HEK293 (cell line): ENCODE measurements at regions not wholly inside any gene's neighbourhood (a gene's known extent, or its start where the extent isn't known, plus 50 kb on each side); places are given as distances from the start of the nearest gene placed in this dataset.

Experiments
- OSR2 ChIP-seq: fragments of 450-650 bp; formaldehyde crosslinking; IDR thresholded peaks from 2 replicates; pipeline ENCODE4 v1.5.1; 2016; ENCODE audit warnings: missing biosample characterization, missing genetic modification characterization
- TCF7L2 ChIP-seq: IDR thresholded peaks from 2 replicates; pipeline ENCODE4 v1.6.1; 2011; ENCODE audit warnings: low read depth, mild to moderate bottlenecking, inconsistent platforms, low read length, moderate library complexity, borderline replicate concordance
- ZFP69B ChIP-seq: fragments of 450-650 bp; formaldehyde crosslinking; IDR thresholded peaks from 2 replicates; pipeline ENCODE4 v1.5.1; 2016; ENCODE audit warnings: missing biosample characterization, missing genetic modification characterization
- ZNF121 ChIP-seq: fragments of 450-650 bp; formaldehyde crosslinking; IDR thresholded peaks from 2 replicates; pipeline ENCODE4 v1.5.1; 2016; ENCODE audit warnings: missing biosample characterization, missing genetic modification characterization
- TF ChIP-seq, protein P1 (sequence below): fragments of 450-650 bp; formaldehyde crosslinking; IDR thresholded peaks from 2 replicates; pipeline ENCODE4 v1.5.1; 2016; ENCODE audit warnings: missing biosample characterization, missing genetic modification characterization, low read depth
- TF ChIP-seq, protein P2 (sequence below): fragments of 450-650 bp; formaldehyde crosslinking; IDR thresholded peaks from 2 replicates; pipeline ENCODE4 v1.5.1; 2016; ENCODE audit warnings: missing biosample characterization, missing genetic modification characterization

DNA sequence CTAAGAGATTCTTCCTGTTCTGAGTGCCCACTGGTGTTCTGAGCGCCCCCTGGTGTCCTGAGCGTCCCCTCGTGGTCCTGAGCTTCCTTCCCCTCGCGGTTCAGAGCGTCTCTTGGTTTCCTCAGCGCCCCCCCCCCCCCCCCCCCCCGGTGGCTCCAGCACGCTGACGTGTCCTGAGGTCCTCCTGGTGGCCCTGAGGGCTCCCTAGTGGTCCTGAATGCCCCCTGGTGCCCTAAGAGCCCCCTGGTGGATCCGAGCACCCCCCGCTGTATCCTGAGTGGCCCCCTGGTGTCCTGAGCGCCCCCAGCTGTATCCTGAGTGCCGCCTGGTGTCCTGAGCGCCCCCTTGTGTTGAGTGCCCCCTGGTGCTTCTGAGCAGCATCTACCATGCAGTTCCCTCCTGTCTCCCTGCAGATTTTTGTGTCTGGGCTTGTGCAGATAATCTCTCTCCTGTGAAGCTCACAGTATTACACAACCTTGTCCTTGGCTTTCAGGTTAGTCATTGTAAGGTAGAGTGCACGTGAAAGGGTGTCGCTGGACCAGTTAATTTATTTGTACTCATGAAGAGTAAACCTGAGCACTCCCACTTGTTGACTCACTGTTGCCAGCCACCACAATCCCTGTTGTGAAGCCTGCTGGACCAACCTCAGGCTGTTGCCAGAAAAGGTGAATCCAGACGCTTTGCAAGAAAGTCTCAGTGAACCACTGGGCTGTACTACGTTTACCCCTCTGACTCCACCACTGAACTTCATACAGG lies 1168.4 kb downstream of the TMEM121 start:
- TF ChIP-seq ZFP69B (tag by site-specific recombination): no peak
- no peak for TF ChIP-seq TCF7L2
- TF ChIP-seq OSR2 (tag by site-specific recombination): no peak
- TF ChIP-seq, protein P1, sequence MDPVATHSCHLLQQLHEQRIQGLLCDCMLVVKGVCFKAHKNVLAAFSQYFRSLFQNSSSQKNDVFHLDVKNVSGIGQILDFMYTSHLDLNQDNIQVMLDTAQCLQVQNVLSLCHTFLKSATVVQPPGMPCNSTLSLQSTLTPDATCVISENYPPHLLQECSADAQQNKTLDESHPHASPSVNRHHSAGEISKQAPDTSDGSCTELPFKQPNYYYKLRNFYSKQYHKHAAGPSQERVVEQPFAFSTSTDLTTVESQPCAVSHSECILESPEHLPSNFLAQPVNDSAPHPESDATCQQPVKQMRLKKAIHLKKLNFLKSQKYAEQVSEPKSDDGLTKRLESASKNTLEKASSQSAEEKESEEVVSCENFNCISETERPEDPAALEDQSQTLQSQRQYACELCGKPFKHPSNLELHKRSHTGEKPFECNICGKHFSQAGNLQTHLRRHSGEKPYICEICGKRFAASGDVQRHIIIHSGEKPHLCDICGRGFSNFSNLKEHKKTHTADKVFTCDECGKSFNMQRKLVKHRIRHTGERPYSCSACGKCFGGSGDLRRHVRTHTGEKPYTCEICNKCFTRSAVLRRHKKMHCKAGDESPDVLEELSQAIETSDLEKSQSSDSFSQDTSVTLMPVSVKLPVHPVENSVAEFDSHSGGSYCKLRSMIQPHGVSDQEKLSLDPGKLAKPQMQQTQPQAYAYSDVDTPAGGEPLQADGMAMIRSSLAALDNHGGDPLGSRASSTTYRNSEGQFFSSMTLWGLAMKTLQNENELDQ: no peak
- TF ChIP-seq ZNF121 (tag by site-specific recombination): no peak
- TF ChIP-seq, protein P2, sequence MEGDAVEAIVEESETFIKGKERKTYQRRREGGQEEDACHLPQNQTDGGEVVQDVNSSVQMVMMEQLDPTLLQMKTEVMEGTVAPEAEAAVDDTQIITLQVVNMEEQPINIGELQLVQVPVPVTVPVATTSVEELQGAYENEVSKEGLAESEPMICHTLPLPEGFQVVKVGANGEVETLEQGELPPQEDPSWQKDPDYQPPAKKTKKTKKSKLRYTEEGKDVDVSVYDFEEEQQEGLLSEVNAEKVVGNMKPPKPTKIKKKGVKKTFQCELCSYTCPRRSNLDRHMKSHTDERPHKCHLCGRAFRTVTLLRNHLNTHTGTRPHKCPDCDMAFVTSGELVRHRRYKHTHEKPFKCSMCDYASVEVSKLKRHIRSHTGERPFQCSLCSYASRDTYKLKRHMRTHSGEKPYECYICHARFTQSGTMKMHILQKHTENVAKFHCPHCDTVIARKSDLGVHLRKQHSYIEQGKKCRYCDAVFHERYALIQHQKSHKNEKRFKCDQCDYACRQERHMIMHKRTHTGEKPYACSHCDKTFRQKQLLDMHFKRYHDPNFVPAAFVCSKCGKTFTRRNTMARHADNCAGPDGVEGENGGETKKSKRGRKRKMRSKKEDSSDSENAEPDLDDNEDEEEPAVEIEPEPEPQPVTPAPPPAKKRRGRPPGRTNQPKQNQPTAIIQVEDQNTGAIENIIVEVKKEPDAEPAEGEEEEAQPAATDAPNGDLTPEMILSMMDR: no peak
